ENCODE measurements at regions not wholly inside any gene's neighbourhood (a gene's known extent, or its start where the extent isn't known, plus 50 kb on each side); places are given as distances from the start of the nearest gene placed in this dataset.

- TF ChIP-seq CTCF (conservative IDR thresholded peaks at IDR 0.05; ENCODE audit: low read depth, low read length), result no peak
- TF ChIP-seq EZH2 (IDR thresholded peaks at IDR 0.05; ENCODE audit: borderline replicate concordance, low read depth, low read length, poor library complexity, severe bottlenecking), result no peak
Measured at GRCh38 chr1:170863621-170864020, 71.7 kb upstream of the MROH9 start.

All from A673 (cell line).